SK-N-SH (cell line): ENCODE measurements at regions not wholly inside any gene's neighbourhood (a gene's known extent, or its start where the extent isn't known, plus 50 kb on each side); places are given as distances from the start of the nearest gene placed in this dataset.
A peak's percentile ranks its signal among the peaks of the same experiment; 100 is the strongest.

Experiments used
- CTCF ChIA-PET: fragments of 300-600, 350-600 bp; formaldehyde crosslinking; extraction: SDS; loops from one replicate; lab custom pipeline; 2021; lab: Yijun Ruan, JAX
- POLR2A ChIA-PET: fragments of 350-600 bp; sonication (Branson Sonifier 250); formaldehyde crosslinking; extraction: SDS; loops from one replicate; lab custom pipeline; 2020; ENCODE audit warnings: antibody characterized with exemption, inconsistent platforms; lab: Yijun Ruan, JAX
- DNase-seq: peaks from one replicate; pipeline ENCODE4 v3.0.0; 2012
- H2AFZ ChIP-seq: fragments of 200-600 bp; sonication (generic); 2 replicates; pipeline ENCODE4 v1.8.1; 2016; ENCODE audit warnings: antibody characterized with exemption, mild to moderate bottlenecking, low read depth
- H3F3A ChIP-seq: fragments of 200-600 bp; sonication (generic); replicated peaks from 2 replicates; pipeline ENCODE3; 2016; ENCODE audit warnings: antibody characterized with exemption, mild to moderate bottlenecking; ENCODE audit not compliant: insufficient read depth
- H3K27ac ChIP-seq, 2 experiments: fragments of 200-500 bp in 1 of 2; fragments of 200-600 bp in 1 of 2; sonication (Bioruptor generic) in 1 of 2; sonication (generic), shearing (Covaris generic) in 1 of 2; 2 replicates each; pipeline versions ENCODE4 v1.5.1 to v1.6.1; 2014 to 2016; ENCODE audit warnings: low read depth in 2 of 2, inconsistent platforms in 1 of 2, low read length in 1 of 2, mild to moderate bottlenecking in 1 of 2, mixed read lengths in 1 of 2
- H3K27me3 ChIP-seq: fragments of 200-600 bp; sonication (generic), shearing (Covaris generic); 2 replicates; pipeline ENCODE4 v1.6.1; 2016; ENCODE audit warnings: mixed run types; ENCODE audit not compliant: insufficient read depth
- H3K36me3 ChIP-seq, 2 experiments: fragments of 200-500 bp in 1 of 2; fragments of 200-600 bp in 1 of 2; sonication (Bioruptor generic) in 1 of 2; sonication (generic) in 1 of 2; replicated peaks in 1 of 2; 2 replicates each; pipeline versions ENCODE3 to v1.5.1; 2014 to 2016; ENCODE audit warnings: low read length in 1 of 2, mild to moderate bottlenecking in 1 of 2; ENCODE audit not compliant: insufficient read depth in 2 of 2, control insufficient read depth in 1 of 2
- H3K4me1 ChIP-seq, 2 experiments: fragments of 200-500 bp in 1 of 2; fragments of 200-600 bp in 1 of 2; sonication (Bioruptor generic) in 1 of 2; sonication (generic), shearing (Covaris generic) in 1 of 2; 2 replicates each; pipeline versions ENCODE4 v1.5.1 to v1.6.1; 2014 to 2016; ENCODE audit warnings: low read depth in 1 of 2, low read length in 1 of 2, mixed run types in 1 of 2; ENCODE audit not compliant: insufficient read depth in 2 of 2, control insufficient read depth in 1 of 2
- H3K4me2 ChIP-seq: fragments of 200-600 bp; sonication (generic), shearing (Covaris generic); 2 replicates; pipeline ENCODE4 v1.6.1; 2017; ENCODE audit warnings: mixed run types
- H3K4me3 ChIP-seq, 2 experiments: fragments of 200-500 bp in 1 of 2; fragments of 200-600 bp in 1 of 2; sonication (Bioruptor generic) in 1 of 2; sonication (generic), shearing (Covaris generic) in 1 of 2; 2 replicates each; pipeline versions ENCODE4 v1.5.1 to v1.8.1; 2014 to 2016; ENCODE audit warnings: low read depth in 2 of 2, inconsistent platforms in 1 of 2, low read length in 1 of 2, mild to moderate bottlenecking in 1 of 2, mixed read lengths in 1 of 2, moderate library complexity in 1 of 2
- H3K79me2 ChIP-seq: fragments of 200-600 bp; sonication (generic); 2 replicates; pipeline ENCODE4 v1.8.1; 2017; ENCODE audit warnings: mild to moderate bottlenecking; ENCODE audit not compliant: insufficient read depth
- H3K9ac ChIP-seq: fragments of 200-600 bp; sonication (generic); 2 replicates; pipeline ENCODE4 v1.6.1; 2017; ENCODE audit warnings: mixed run types
- H3K9me2 ChIP-seq: fragments of 200-600 bp; sonication (generic); 2 replicates; pipeline ENCODE4 v1.6.1; 2017; ENCODE audit warnings: mixed run types
- H3K9me3 ChIP-seq: fragments of 200-600 bp; sonication (generic); 2 replicates; pipeline ENCODE4 v1.6.1; 2017; ENCODE audit warnings: mixed run types, mild to moderate bottlenecking, moderate library complexity
- H4K20me1 ChIP-seq: fragments of 200-600 bp; sonication (generic); 2 replicates; pipeline ENCODE4 v1.6.1; 2017; ENCODE audit warnings: mild to moderate bottlenecking, mixed run types; ENCODE audit not compliant: insufficient read depth
- FOSL2 ChIP-seq: IDR thresholded peaks from 2 replicates; pipeline ENCODE4 v1.4.0; 2012; ENCODE audit warnings: low read depth, mild to moderate bottlenecking, moderate library complexity, borderline replicate concordance
- FOXJ3 ChIP-seq: sonication (generic); formaldehyde crosslinking; IDR thresholded peaks from 2 replicates; pipeline ENCODE4 v1.5.1; 2020; ENCODE audit warnings: mild to moderate bottlenecking, missing genetic modification reagents
- FOXM1 ChIP-seq: IDR thresholded peaks from 2 replicates; pipeline ENCODE4 v1.4.0; 2012; ENCODE audit warnings: low read depth, mild to moderate bottlenecking
- GATA2 ChIP-seq: sonication (generic); formaldehyde crosslinking; IDR thresholded peaks from 2 replicates; pipeline ENCODE4 v1.5.0; 2020; ENCODE audit warnings: mild to moderate bottlenecking, missing genetic modification reagents
- JUND ChIP-seq: IDR thresholded peaks from 2 replicates; pipeline ENCODE4 v1.4.0; 2012
- MEF2A ChIP-seq: IDR thresholded peaks from 2 replicates; pipeline ENCODE4 v1.4.0; 2012; ENCODE audit warnings: low read depth, borderline replicate concordance
- MXI1 ChIP-seq: IDR thresholded peaks from 2 replicates; pipeline ENCODE4 v1.6.1; 2012; ENCODE audit warnings: mild to moderate bottlenecking, low read depth, low read length, improper control_type of control experiment
- NFIC ChIP-seq: IDR thresholded peaks from 2 replicates; pipeline ENCODE4 v1.4.0; 2012; ENCODE audit warnings: borderline replicate concordance
- POLR2AphosphoS5 ChIP-seq: IDR thresholded peaks from 2 replicates; pipeline ENCODE4 v1.6.1; 2012; ENCODE audit warnings: low read depth, low read length
- RXRA ChIP-seq: IDR thresholded peaks from 2 replicates; pipeline ENCODE4 v1.4.0; 2012; ENCODE audit warnings: low read depth, mild to moderate bottlenecking, borderline replicate concordance
- SIN3A ChIP-seq: IDR thresholded peaks from 2 replicates; pipeline ENCODE4 v1.6.1; 2012; ENCODE audit warnings: low read depth, mild to moderate bottlenecking, low read length, moderate library complexity, borderline replicate concordance
- TEAD4 ChIP-seq: IDR thresholded peaks from 2 replicates; pipeline ENCODE4 v1.4.0; 2012; ENCODE audit warnings: mild to moderate bottlenecking, borderline replicate concordance; ENCODE audit not compliant: insufficient read depth
- YY1 ChIP-seq: IDR thresholded peaks from 2 replicates; pipeline ENCODE4 v1.4.0; 2012; ENCODE audit warnings: low read depth, mild to moderate bottlenecking
- WGBS: methylation state at CpG from one replicate; pipeline ENCODE4 v1.1.6; 2017; ENCODE audit warnings: low lambda C conversion rate; 5-methylcytosine and 5-hydroxymethylcytosine counted together
- TF ChIP-seq, protein P1 (sequence below): IDR thresholded peaks from 2 replicates; pipeline ENCODE4 v1.4.0; 2012; ENCODE audit warnings: low read depth, borderline replicate concordance
- TF ChIP-seq, protein P2 (sequence below): IDR thresholded peaks from 2 replicates; pipeline ENCODE4 v1.4.0; 2012; ENCODE audit warnings: low read depth, borderline replicate concordance
- TF ChIP-seq, protein P3 (sequence below): fragments of 150-350 bp; IDR thresholded peaks from 2 replicates; pipeline ENCODE4 v1.6.1; 2017; ENCODE audit warnings: antibody characterized with exemption, low read length, low read depth, borderline replicate concordance
- TF ChIP-seq, protein P4 (sequence below): IDR thresholded peaks from 2 replicates; pipeline ENCODE4 v1.4.0; 2012; ENCODE audit warnings: low read depth

DNA sequence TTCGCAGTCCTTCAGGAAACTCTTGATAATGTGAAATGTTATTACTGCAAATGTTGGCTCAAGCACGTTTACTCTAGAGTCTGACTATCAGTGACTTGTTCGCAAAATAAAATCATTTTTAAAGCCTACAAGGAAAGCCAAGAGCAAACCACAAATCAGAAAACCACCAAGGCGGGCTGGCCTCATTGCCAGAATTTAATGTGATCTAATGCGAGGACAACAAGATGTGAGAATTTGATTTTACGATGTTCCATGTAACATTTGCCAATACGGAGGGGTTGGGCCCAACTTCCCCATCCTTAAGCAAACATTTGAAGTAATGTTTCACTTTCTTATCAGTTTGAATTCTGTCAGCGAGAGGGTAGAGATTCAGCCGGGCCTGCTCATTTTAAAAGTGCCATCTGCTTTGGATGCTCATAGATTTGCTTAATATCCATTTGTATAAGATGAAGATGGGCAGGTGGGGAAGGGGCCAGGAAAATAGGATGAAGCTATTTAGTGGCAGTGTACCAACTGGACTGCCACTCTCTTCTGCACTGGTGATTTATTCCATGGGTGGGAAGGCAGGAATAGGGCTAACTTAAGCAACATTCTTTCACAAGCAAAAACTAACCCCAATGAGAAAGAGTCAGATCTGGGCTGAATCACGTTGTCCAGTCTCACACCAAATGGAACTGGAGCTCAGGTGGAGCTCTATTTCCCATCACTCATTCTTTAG lies 225.3 kb downstream of the ANAPC10 start:
- CTCF ChIA-PET: interaction anchor here (0.8 kb wide), 1 partner anchor 9 kb away, joined by 3 read pairs; no protein-coding TSS in a partner anchor
- WGBS: 15% methylated on average over 10 of the region's 10 CpGs

DNA sequence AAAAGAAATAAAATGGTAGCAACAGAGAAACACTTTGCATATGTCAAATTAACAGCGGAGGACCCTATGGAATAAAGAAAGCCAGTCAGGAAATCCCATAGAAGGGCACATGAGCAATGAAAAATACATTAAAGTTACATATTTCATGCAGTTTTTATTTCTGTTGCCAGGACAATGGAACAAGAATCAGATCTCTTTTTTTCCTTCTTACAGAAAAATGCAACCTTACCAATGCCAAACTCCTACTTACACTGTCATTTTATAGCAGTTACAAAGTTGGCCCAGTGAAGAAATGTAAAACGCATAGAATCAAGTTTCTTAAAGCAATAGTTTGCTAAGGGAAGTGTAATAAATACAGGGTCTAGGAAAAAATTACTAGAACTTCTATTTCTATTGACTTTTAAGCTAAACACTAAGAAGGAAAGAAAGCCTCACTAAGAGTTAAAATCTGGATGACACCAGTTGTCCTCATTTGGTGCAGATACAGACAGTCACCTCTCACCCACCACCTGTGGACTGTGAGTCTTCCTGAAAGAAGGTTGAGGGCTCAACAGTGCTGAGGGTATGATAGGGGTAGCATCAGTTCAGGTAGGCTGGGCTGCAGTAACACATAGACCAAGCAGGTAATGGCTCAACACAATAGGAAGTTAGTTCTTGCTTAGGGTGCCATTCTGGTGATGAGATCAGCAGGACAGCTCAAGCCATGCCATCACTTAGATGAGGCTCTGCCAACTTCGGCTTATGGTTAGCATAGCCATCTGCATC lies 224.6 kb downstream of the ANAPC10 start:
- H2AFZ ChIP-seq: no peak overlapping the region
- TF ChIP-seq JUND (no peak), MEF2A (no peak), POLR2AphosphoS5 (no peak), SIN3A (no peak), RXRA (no peak), NFIC (no peak), FOXJ3 (CRISPR knock-in tag) (no peak), FOSL2 (no peak)
- TF ChIP-seq, protein P1, sequence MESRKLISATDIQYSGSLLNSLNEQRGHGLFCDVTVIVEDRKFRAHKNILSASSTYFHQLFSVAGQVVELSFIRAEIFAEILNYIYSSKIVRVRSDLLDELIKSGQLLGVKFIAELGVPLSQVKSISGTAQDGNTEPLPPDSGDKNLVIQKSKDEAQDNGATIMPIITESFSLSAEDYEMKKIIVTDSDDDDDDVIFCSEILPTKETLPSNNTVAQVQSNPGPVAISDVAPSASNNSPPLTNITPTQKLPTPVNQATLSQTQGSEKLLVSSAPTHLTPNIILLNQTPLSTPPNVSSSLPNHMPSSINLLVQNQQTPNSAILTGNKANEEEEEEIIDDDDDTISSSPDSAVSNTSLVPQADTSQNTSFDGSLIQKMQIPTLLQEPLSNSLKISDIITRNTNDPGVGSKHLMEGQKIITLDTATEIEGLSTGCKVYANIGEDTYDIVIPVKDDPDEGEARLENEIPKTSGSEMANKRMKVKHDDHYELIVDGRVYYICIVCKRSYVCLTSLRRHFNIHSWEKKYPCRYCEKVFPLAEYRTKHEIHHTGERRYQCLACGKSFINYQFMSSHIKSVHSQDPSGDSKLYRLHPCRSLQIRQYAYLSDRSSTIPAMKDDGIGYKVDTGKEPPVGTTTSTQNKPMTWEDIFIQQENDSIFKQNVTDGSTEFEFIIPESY: no peak
- TF ChIP-seq, protein P2, sequence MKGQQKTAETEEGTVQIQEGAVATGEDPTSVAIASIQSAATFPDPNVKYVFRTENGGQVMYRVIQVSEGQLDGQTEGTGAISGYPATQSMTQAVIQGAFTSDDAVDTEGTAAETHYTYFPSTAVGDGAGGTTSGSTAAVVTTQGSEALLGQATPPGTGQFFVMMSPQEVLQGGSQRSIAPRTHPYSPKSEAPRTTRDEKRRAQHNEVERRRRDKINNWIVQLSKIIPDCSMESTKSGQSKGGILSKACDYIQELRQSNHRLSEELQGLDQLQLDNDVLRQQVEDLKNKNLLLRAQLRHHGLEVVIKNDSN: no peak
- TF ChIP-seq, all 33 proteins: peak for 0
- no peak overlapping the region for H3K9ac ChIP-seq
- no peaks in the 10 kb centered on the region for H3K27me3 ChIP-seq
- POLR2A ChIA-PET: no interaction called here
- no peaks in the 10 kb centered on the region for H3F3A ChIP-seq
- CTCF ChIA-PET: no interaction called here
- H4K20me1 ChIP-seq: no peaks in the 10 kb centered on the region
- H3K4me2 ChIP-seq: no peak overlapping the region
- no peaks in the 10 kb centered on the region for H3K9me2 ChIP-seq
- no peak for DNase-seq
- H3K4me1 ChIP-seq: no peaks in the 10 kb centered on the region
- WGBS: 17% methylated on average over 3 of the region's 3 CpGs
- H3K27ac ChIP-seq: no peak overlapping the region
- H3K36me3 ChIP-seq: no peaks in the 10 kb centered on the region
- H3K79me2 ChIP-seq: no peaks in the 10 kb centered on the region
- H3K4me3 ChIP-seq: no peak overlapping the region; a peak in 1 of 4 replicates
- H3K9me3 ChIP-seq: no peaks in the 10 kb centered on the region

More for the DNA sequence above, 225.3 kb downstream of the ANAPC10 start:
- Histone ChIP-seq H3K79me2 (no peaks in the 10 kb centered on the region), H3K9me2 (no peaks in the 10 kb centered on the region), H3K4me2 (peak overlapping the region; percentile 35; the same call in 1 of the 2 replicates), H3K27ac (no peak overlapping the region), H3K4me3 (no peak overlapping the region; a peak in 1 of 4 replicates), H3F3A (no peaks in the 10 kb centered on the region), H3K9ac (no peak overlapping the region), H3K27me3 (no peaks in the 10 kb centered on the region), H3K36me3 (no peaks in the 10 kb centered on the region), H2AFZ (no peak overlapping the region), H4K20me1 (no peaks in the 10 kb centered on the region), H3K9me3 (no peaks in the 10 kb centered on the region), H3K4me1 (no peaks in the 10 kb centered on the region)
- TF ChIP-seq GATA2 (CRISPR knock-in tag) (no peak), YY1 (no peak), JUND (no peak), NFIC (no peak), MXI1 (no peak), FOSL2 (no peak), FOXM1 (no peak), MEF2A (no peak), TEAD4 (no peak)
- TF ChIP-seq, protein P3, sequence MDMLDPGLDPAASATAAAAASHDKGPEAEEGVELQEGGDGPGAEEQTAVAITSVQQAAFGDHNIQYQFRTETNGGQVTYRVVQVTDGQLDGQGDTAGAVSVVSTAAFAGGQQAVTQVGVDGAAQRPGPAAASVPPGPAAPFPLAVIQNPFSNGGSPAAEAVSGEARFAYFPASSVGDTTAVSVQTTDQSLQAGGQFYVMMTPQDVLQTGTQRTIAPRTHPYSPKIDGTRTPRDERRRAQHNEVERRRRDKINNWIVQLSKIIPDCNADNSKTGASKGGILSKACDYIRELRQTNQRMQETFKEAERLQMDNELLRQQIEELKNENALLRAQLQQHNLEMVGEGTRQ: no peak
- TF ChIP-seq, protein P4, sequence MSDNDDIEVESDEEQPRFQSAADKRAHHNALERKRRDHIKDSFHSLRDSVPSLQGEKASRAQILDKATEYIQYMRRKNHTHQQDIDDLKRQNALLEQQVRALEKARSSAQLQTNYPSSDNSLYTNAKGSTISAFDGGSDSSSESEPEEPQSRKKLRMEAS: no peak
- DNase-seq: no peak
- POLR2A ChIA-PET: no interaction called here
